ENCODE measurements at regions not wholly inside any gene's neighbourhood (a gene's known extent, or its start where the extent isn't known, plus 50 kb on each side); places are given as distances from the start of the nearest gene placed in this dataset.
A peak's percentile ranks its signal among the peaks of the same experiment; 100 is the strongest.

- in situ Hi-C loops (cut with MboI; ENCODE audit: low sequenced_read_pairs in 4 of 4), result no loop called here
- Histone ChIP-seq H3K36me3 (no peaks in the 10 kb centered on the region), H3K27ac (no peak overlapping the region), H3K4me1 (no peaks in the 10 kb centered on the region), H3K4me3 (no peak overlapping the region), H3K9me3 (no peaks in the 10 kb centered on the region), H3K27me3 (no peaks in the 10 kb centered on the region)
- TF ChIP-seq CTCF (IDR thresholded peaks at IDR 0.05 in 4 of 5, conservative IDR thresholded peaks at IDR 0.05 in 1 of 5) (no peak), POLR2A (IDR thresholded peaks at IDR 0.05) (no peak)
- DNase-seq (no peak), ATAC-seq (no peak)
- intact Hi-C loops (cut with DNase I; ENCODE audit: low total_unique reads), result no loop called here
These were observed 136.3 kb upstream of the SPATS2L start for GRCh38 chr2:200170221-200170620.

- Histone ChIP-seq H3K36me3 (no peaks in the 10 kb centered on the region), H3K4me3 (no peak overlapping the region), H3K9me3 (no peaks in the 10 kb centered on the region), H3K27me3 (no peaks in the 10 kb centered on the region), H3K4me1 (no peaks in the 10 kb centered on the region), H3K27ac (no peak overlapping the region)
- DNase-seq, result no peak
- ATAC-seq, result peak; percentile 42 to 68
- intact Hi-C loops (cut with DNase I; ENCODE audit: low total_unique reads) (no loop called here), in situ Hi-C loops (cut with MboI; ENCODE audit: low sequenced_read_pairs in 4 of 4) (no loop called here)
- TF ChIP-seq CTCF (IDR thresholded peaks at IDR 0.05 in 4 of 5, conservative IDR thresholded peaks at IDR 0.05 in 1 of 5) (no peak), POLR2A (IDR thresholded peaks at IDR 0.05) (no peak)
These were observed 134.6 kb upstream of the SPATS2L start for GRCh38 chr2:200171731-200172482.

- Histone ChIP-seq H3K36me3 (no peaks in the 10 kb centered on the region), H3K9me3 (no peaks in the 10 kb centered on the region), H3K27ac (no peak overlapping the region), H3K27me3 (no peaks in the 10 kb centered on the region), H3K4me1 (no peaks in the 10 kb centered on the region), H3K4me3 (no peak overlapping the region)
- TF ChIP-seq CTCF (IDR thresholded peaks at IDR 0.05 in 4 of 5, conservative IDR thresholded peaks at IDR 0.05 in 1 of 5), result no peak
- TF ChIP-seq POLR2A (IDR thresholded peaks at IDR 0.05), result no peak
- ATAC-seq (no peak), DNase-seq (no peak)
- in situ Hi-C loops (cut with MboI; ENCODE audit: low sequenced_read_pairs in 4 of 4), result no loop called here
- intact Hi-C loops (cut with DNase I; ENCODE audit: low total_unique reads), result no loop called here
These were observed 134.0 kb upstream of the SPATS2L start for GRCh38 chr2:200172521-200172920.

GRCh38 chr2:200172944-200173581 is 133.4 kb upstream of the SPATS2L start:
- DNase-seq (no peak), ATAC-seq (no peak)
- Histone ChIP-seq H3K36me3 (no peaks in the 10 kb centered on the region), H3K4me3 (no peak overlapping the region), H3K27ac (no peak overlapping the region), H3K4me1 (peaks cover 0 to 4% of the 10 kb centered on the region in 2 donors), H3K9me3 (no peaks in the 10 kb centered on the region), H3K27me3 (no peaks in the 10 kb centered on the region)
- no peak for TF ChIP-seq POLR2A (IDR thresholded peaks at IDR 0.05)
- TF ChIP-seq CTCF (IDR thresholded peaks at IDR 0.05 in 4 of 5, conservative IDR thresholded peaks at IDR 0.05 in 1 of 5), result no peak
- intact Hi-C loops (cut with DNase I; ENCODE audit: low total_unique reads) (no loop called here), in situ Hi-C loops (cut with MboI; ENCODE audit: low sequenced_read_pairs in 4 of 4) (no loop called here)
